ENCODE measurements at regions not wholly inside any gene's neighbourhood (a gene's known extent, or its start where the extent isn't known, plus 50 kb on each side); places are given as distances from the start of the nearest gene placed in this dataset.

DNA sequence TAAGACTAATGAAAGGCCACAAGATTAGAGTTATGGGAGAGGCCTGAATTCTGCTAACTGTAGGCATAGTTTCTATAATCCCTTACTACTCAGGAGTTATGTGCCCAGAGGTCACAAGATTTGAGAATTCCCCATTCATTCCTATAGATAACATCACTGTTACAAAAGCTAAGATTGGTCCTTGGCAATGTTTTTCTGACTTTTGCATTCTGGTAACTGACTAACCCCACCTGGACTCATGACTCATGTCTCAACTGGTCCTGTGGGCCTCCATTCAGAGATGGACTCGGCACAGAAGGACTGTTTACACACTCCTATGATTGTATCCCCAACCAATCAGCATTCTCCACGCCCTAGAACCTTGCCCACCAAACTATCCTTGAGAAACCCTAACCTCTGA lies 249.0 kb upstream of the ZP4 start:
- H3K18ac ChIP-seq (ENCODE audit: insufficient read length, low read depth, low read length): no peak overlapping the region
- TF ChIP-seq, protein P1, sequence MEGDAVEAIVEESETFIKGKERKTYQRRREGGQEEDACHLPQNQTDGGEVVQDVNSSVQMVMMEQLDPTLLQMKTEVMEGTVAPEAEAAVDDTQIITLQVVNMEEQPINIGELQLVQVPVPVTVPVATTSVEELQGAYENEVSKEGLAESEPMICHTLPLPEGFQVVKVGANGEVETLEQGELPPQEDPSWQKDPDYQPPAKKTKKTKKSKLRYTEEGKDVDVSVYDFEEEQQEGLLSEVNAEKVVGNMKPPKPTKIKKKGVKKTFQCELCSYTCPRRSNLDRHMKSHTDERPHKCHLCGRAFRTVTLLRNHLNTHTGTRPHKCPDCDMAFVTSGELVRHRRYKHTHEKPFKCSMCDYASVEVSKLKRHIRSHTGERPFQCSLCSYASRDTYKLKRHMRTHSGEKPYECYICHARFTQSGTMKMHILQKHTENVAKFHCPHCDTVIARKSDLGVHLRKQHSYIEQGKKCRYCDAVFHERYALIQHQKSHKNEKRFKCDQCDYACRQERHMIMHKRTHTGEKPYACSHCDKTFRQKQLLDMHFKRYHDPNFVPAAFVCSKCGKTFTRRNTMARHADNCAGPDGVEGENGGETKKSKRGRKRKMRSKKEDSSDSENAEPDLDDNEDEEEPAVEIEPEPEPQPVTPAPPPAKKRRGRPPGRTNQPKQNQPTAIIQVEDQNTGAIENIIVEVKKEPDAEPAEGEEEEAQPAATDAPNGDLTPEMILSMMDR (conservative IDR thresholded peaks at IDR 0.05): no peak
- no peaks in the 10 kb centered on the region for H3K9me3 ChIP-seq (ENCODE audit: control insufficient read depth, low read depth, low read length)
- H3K14ac ChIP-seq (ENCODE audit: insufficient read depth, low read length): no peak overlapping the region
- no peaks in the 10 kb centered on the region for H3K79me1 ChIP-seq (ENCODE audit: insufficient read depth, low read depth, low read length, poor library complexity, severe bottlenecking)
- no peak overlapping the region for H4K5ac ChIP-seq (ENCODE audit: insufficient read length, low read depth, low read length)
- H2BK15ac ChIP-seq (ENCODE audit: low read depth, low read length): no peak overlapping the region
- DNase-seq: no peak
- H2BK20ac ChIP-seq (ENCODE audit: low read depth, low read length, poor library complexity, severe bottlenecking): no peak overlapping the region
- no peak overlapping the region for H2BK12ac ChIP-seq (ENCODE audit: insufficient read length, low read depth, low read length)
- H3K27ac Mint-ChIP-seq: no peak overlapping the region
- no peak overlapping the region for H2BK5ac ChIP-seq (ENCODE audit: insufficient read length, low read length)
- no peak overlapping the region for H4K91ac ChIP-seq (ENCODE audit: insufficient read length, low read depth, low read length)
- H3K36me3 Mint-ChIP-seq (ENCODE audit: insufficient read depth in 1 of 3, low read depth in 3 of 3): no peaks in the 10 kb centered on the region; a peak in 1 of 7 replicates
- H3K23ac ChIP-seq (ENCODE audit: insufficient read length, low read depth, low read length): no peak overlapping the region
- no peak overlapping the region for H3K27ac ChIP-seq (ENCODE audit: insufficient read length, low read depth, low read length)
- H3K79me2 ChIP-seq (ENCODE audit: insufficient read depth, low read length): no peaks in the 10 kb centered on the region
- no peaks in the 10 kb centered on the region for H4K20me1 ChIP-seq (ENCODE audit: control insufficient read depth, insufficient read depth, insufficient read length)
- H3K4me1 Mint-ChIP-seq: no peaks in the 10 kb centered on the region
- WGBS (ENCODE audit: extremely low coverage, insufficient read length, low lambda C conversion rate): no CpG with 5 or more reads among the region's 2 CpGs
- no peaks in the 10 kb centered on the region for H3K4me1 ChIP-seq (ENCODE audit: insufficient read depth, low read length)
- H3K4me3 Mint-ChIP-seq: no peak overlapping the region
- no peak overlapping the region for H3K9ac ChIP-seq (ENCODE audit: extremely low read depth, insufficient read length, low read length)
- peaks cover 0 to 2% of the 10 kb centered on the region in 2 experiments; a peak in 1 of 5 replicates for H3K9me3 Mint-ChIP-seq
- H4K8ac ChIP-seq (replicated peaks; ENCODE audit: insufficient read length, low read depth, low read length): no peak overlapping the region
- H3K23me2 ChIP-seq (ENCODE audit: insufficient read length, low read depth, low read length, poor library complexity, severe bottlenecking): no peaks in the 10 kb centered on the region
- no peak overlapping the region for H2BK120ac ChIP-seq (ENCODE audit: low read depth, low read length, poor library complexity, severe bottlenecking)
- no peaks in the 10 kb centered on the region for H3K27me3 ChIP-seq (ENCODE audit: insufficient read depth, low read length)
- H3K56ac ChIP-seq (ENCODE audit: insufficient read length, low read depth, low read length): no peak overlapping the region
- H2AK5ac ChIP-seq (ENCODE audit: insufficient read length, low read length): no peak overlapping the region
- no peaks in the 10 kb centered on the region for H3K27me3 Mint-ChIP-seq (ENCODE audit: low read depth)
- H3T11ph ChIP-seq (ENCODE audit: low read length): no peak overlapping the region
- H3K4me2 ChIP-seq (ENCODE audit: insufficient read depth, insufficient read length, low read length): no peak overlapping the region
- no peak overlapping the region for H2AFZ ChIP-seq (ENCODE audit: low read length)
- H3K4ac ChIP-seq (ENCODE audit: low read depth, low read length): no peak overlapping the region
